ENCODE measurements at regions not wholly inside any gene's neighbourhood (a gene's known extent, or its start where the extent isn't known, plus 50 kb on each side); places are given as distances from the start of the nearest gene placed in this dataset.

DNA sequence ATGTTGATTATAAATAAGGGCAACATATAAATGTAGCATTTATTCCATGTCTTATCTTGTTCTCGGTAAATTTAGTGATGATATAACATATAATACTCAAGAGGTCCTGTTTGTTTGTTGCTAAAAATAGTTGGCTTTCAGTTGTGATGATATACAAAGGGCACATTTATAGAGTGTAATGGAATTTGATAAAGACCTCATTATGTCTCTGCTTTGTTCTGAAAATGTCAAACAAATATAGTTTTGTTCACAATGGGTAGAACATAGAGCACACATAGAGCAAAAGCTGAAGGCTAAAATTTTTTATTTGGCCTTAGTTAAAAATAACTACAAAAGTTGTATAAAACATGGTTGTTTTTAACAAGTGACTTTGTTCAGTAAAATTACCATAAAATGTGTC is 477.1 kb upstream of the SMC2 start:
- no peak for TF ChIP-seq POLR2AphosphoS5 (IDR thresholded peaks at IDR 0.05; ENCODE audit: low read depth, low read length)
- TF ChIP-seq POLR2A (IDR thresholded peaks at IDR 0.05; ENCODE audit: low read depth, low read length): no peak
